Mammary epithelial cell (primary cell): ENCODE measurements at regions not wholly inside any gene's neighbourhood (a gene's known extent, or its start where the extent isn't known, plus 50 kb on each side); places are given as distances from the start of the nearest gene placed in this dataset.

ENCODE experiments used
- EZH2 ChIP-seq: IDR thresholded peaks from 2 replicates; pipeline ENCODE4 v1.6.1; 2012; ENCODE audit warnings: low read length, inconsistent platforms, borderline replicate concordance
- TF ChIP-seq, protein P1 (sequence below), 2 donors: IDR thresholded peaks in 1 of 2; conservative IDR thresholded peaks in 1 of 2; 2 replicates each; pipeline ENCODE4 v1.5.1; 2011 to 2012; ENCODE audit warnings: inconsistent platforms in 2 of 2, low read length in 2 of 2, mild to moderate bottlenecking in 2 of 2, control low read depth in 1 of 2, low read depth in 1 of 2; ENCODE audit not compliant: insufficient read depth in 1 of 2; ENCODE audit errors: extremely low read depth in 1 of 2

GRCh38 chr6:98670045-98670746, 164.2 kb upstream of the POU3F2 start:
- TF ChIP-seq, protein P1, sequence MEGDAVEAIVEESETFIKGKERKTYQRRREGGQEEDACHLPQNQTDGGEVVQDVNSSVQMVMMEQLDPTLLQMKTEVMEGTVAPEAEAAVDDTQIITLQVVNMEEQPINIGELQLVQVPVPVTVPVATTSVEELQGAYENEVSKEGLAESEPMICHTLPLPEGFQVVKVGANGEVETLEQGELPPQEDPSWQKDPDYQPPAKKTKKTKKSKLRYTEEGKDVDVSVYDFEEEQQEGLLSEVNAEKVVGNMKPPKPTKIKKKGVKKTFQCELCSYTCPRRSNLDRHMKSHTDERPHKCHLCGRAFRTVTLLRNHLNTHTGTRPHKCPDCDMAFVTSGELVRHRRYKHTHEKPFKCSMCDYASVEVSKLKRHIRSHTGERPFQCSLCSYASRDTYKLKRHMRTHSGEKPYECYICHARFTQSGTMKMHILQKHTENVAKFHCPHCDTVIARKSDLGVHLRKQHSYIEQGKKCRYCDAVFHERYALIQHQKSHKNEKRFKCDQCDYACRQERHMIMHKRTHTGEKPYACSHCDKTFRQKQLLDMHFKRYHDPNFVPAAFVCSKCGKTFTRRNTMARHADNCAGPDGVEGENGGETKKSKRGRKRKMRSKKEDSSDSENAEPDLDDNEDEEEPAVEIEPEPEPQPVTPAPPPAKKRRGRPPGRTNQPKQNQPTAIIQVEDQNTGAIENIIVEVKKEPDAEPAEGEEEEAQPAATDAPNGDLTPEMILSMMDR (conservative IDR thresholded peaks at IDR 0.05 in 1 of 2, IDR thresholded peaks at IDR 0.05 in 1 of 2; ENCODE audit: extremely low read depth in 1 of 2, insufficient read depth in 1 of 2, low read depth in 1 of 2, low read length in 2 of 2), result no peak
- TF ChIP-seq EZH2, result no peak
